B cell (primary cell): ENCODE measurements at regions not wholly inside any gene's neighbourhood (a gene's known extent, or its start where the extent isn't known, plus 50 kb on each side); places are given as distances from the start of the nearest gene placed in this dataset.
"Not testable (repeated sequence)": the region's sequence is repeated elsewhere in the genome, so short reads cannot be mapped to it uniquely, and the experiment has no call there.

ENCODE experiments used
- ATAC-seq: fragments of 200-7000 bp; cut with Tn5 transposase; one replicate; pipeline ENCODE4 v1.10.0; 2021; ENCODE audit warnings: low read depth, mild to moderate bottlenecking, moderate number of reproducible peaks, moderate library complexity
- CTCF ChIA-PET: fragments of 350-600 bp; sonication (Branson Sonifier 250); formaldehyde crosslinking; loops from one replicate; lab custom pipeline; 2021; ENCODE audit warnings: antibody characterized with exemption, inconsistent platforms; lab: Charles Lee
- POLR2A ChIA-PET: fragments of 350-600 bp; sonication (Branson Sonifier 250); formaldehyde crosslinking; loops from one replicate; lab custom pipeline; 2021; ENCODE audit warnings: antibody characterized with exemption; lab: Charles Lee
- DNase-seq: peaks from one replicate; pipeline ENCODE4 v3.0.0; 2013
- H2AFZ ChIP-seq: 2 replicates; pipeline ENCODE4 v1.6.1; 2012; ENCODE audit warnings: mild to moderate bottlenecking, low read depth, low read length; ENCODE audit not compliant: insufficient read depth, poor library complexity, severe bottlenecking
- H3K27ac ChIP-seq, 2 donors: 1 replicate in 1 of 2; 2 replicates in 1 of 2; pipeline ENCODE4 v1.5.1; 2012 to 2013; ENCODE audit warnings: low read length in 2 of 2, mild to moderate bottlenecking in 2 of 2, moderate library complexity in 1 of 2
- H3K27me3 ChIP-seq, 4 experiments: fragments of 200-600 bp in 1 of 4; sonication (generic) in 1 of 4; replicated peaks in 1 of 4; 1 replicate in 2 of 4; 2 replicates in 2 of 4; pipeline versions ENCODE4 v1.6.1 to v1.7.0; 2013 to 2016; ENCODE audit warnings: low read length in 3 of 4, mild to moderate bottlenecking in 2 of 4, mixed read lengths in 1 of 4, moderate library complexity in 1 of 4; ENCODE audit not compliant: insufficient read depth in 4 of 4, control insufficient read depth in 3 of 4; ENCODE audit errors: control extremely low read depth in 1 of 4
- H3K36me3 ChIP-seq, 2 experiments: replicated peaks in 1 of 2; 1 replicate in 1 of 2; 2 replicates in 1 of 2; pipeline versions ENCODE4 v1.6.1 to v1.7.1; 2013; ENCODE audit warnings: low read length in 1 of 2; ENCODE audit not compliant: insufficient read depth in 2 of 2, control insufficient read depth in 1 of 2; ENCODE audit errors: control extremely low read depth in 1 of 2, extremely low read depth in 1 of 2
- H3K4me1 ChIP-seq, 2 donors: fragments of 200-600 bp in 1 of 2; sonication (generic) in 1 of 2; 1 replicate in 1 of 2; 2 replicates in 1 of 2; pipeline versions ENCODE4 v1.5.1 to v1.6.1; 2013 to 2017; ENCODE audit warnings: low read length in 2 of 2; ENCODE audit not compliant: control insufficient read depth in 2 of 2, insufficient read depth in 2 of 2
- H3K4me2 ChIP-seq: replicated peaks from 2 replicates; pipeline ENCODE3; 2012; ENCODE audit warnings: mild to moderate bottlenecking, low read depth, low read length; ENCODE audit not compliant: poor library complexity, severe bottlenecking
- H3K4me3 ChIP-seq, 5 experiments: fragments of 200-600 bp in 1 of 5; sonication (generic) in 1 of 5; 1 replicate in 3 of 5; 2 replicates in 2 of 5; pipeline versions ENCODE4 v1.5.1 to v1.7.0; 2011 to 2016; ENCODE audit warnings: low read length in 4 of 5, mild to moderate bottlenecking in 4 of 5, low read depth in 2 of 5, control low read depth in 1 of 5, moderate library complexity in 1 of 5; ENCODE audit not compliant: insufficient read depth in 1 of 5; ENCODE audit errors: control extremely low read depth in 1 of 5, extremely low read depth in 1 of 5
- H3K79me2 ChIP-seq: fragments of 200-600 bp; sonication (generic); one replicate; pipeline ENCODE4 v1.6.0; 2016; ENCODE audit warnings: low read length; ENCODE audit not compliant: control insufficient read depth, insufficient read depth
- H3K9ac ChIP-seq: fragments of 200-600 bp; sonication (generic); 2 replicates; pipeline ENCODE4 v1.6.1; 2017; ENCODE audit warnings: mild to moderate bottlenecking, low read length, moderate library complexity
- H3K9me3 ChIP-seq, 3 donors: one replicate each; pipeline versions ENCODE4 v1.6.1 to v1.7.1; 2013; ENCODE audit warnings: low read length in 2 of 3; ENCODE audit not compliant: control insufficient read depth in 2 of 3, insufficient read depth in 1 of 3; ENCODE audit errors: control extremely low read depth in 1 of 3
- H4K20me1 ChIP-seq: 2 replicates; pipeline ENCODE4 v1.6.0; 2012; ENCODE audit warnings: mild to moderate bottlenecking, low read length; ENCODE audit not compliant: insufficient read depth, control insufficient read depth, poor library complexity, severe bottlenecking
- H3K27ac Mint-ChIP-seq: one replicate; pipeline ENCODE4 v1.8.0; 2021; ENCODE audit warnings: mixed read lengths
- H3K27me3 Mint-ChIP-seq: one replicate; pipeline ENCODE4 v1.8.0; 2021; ENCODE audit warnings: mixed read lengths
- H3K4me1 Mint-ChIP-seq: one replicate; pipeline ENCODE4 v1.8.0; 2021; ENCODE audit warnings: mixed read lengths
- H3K4me3 Mint-ChIP-seq: one replicate; pipeline ENCODE4 v1.8.0; 2021; ENCODE audit warnings: mixed read lengths
- H3K9me3 Mint-ChIP-seq: one replicate; pipeline ENCODE4 v1.8.0; 2022; ENCODE audit warnings: mixed read lengths; ENCODE audit not compliant: insufficient read depth
- CTCF ChIP-seq: fragments of 200-600 bp; IDR thresholded peaks from one replicate; pipeline ENCODE4 v1.8.0; 2022; ENCODE audit warnings: antibody characterized with exemption, mild to moderate bottlenecking
- EZH2 ChIP-seq: IDR thresholded peaks from 2 replicates; pipeline ENCODE4 v1.6.1; 2012; ENCODE audit warnings: borderline replicate concordance, low read depth, mild to moderate bottlenecking, moderate library complexity, low read length; ENCODE audit not compliant: insufficient read depth, poor library complexity, severe bottlenecking
- WGBS: methylation state at CpG from one replicate; pipeline ENCODE4 v1.1.5; 2013; ENCODE audit warnings: missing lambda C conversion rate; ENCODE audit not compliant: insufficient coverage; 5-methylcytosine and 5-hydroxymethylcytosine counted together
- intact Hi-C: fragments of 100-400 bp; cut with micrococcal nuclease; formaldehyde crosslinking; loops from one replicate; pipeline ENCODE4 v1.10.0; 2022

GRCh38 chr19:34620134-34620533, 56.8 kb downstream of the SCGB2B2 start:
- H4K20me1 ChIP-seq, H3K79me2 ChIP-seq, H3K27ac ChIP-seq, H3K9me3 ChIP-seq, H3K27me3 ChIP-seq, H3K27ac Mint-ChIP-seq, DNase-seq, H3K36me3 ChIP-seq, ATAC-seq, H3K9me3 Mint-ChIP-seq, H3K4me1 ChIP-seq, H3K4me2 ChIP-seq, H3K9ac ChIP-seq, H3K4me1 Mint-ChIP-seq, H3K4me3 ChIP-seq, CTCF ChIA-PET, intact Hi-C loops, POLR2A ChIA-PET, H3K27me3 Mint-ChIP-seq, H2AFZ ChIP-seq, H3K4me3 Mint-ChIP-seq: not testable (repeated sequence)

GRCh38 chr19:34618410-34618809, 58.5 kb downstream of the SCGB2B2 start:
- H3K4me1 Mint-ChIP-seq, result no peaks in the 10 kb centered on the region
- Histone ChIP-seq H3K4me2 (no peak overlapping the region), H3K27ac (no peak overlapping the region), H3K9ac (no peak overlapping the region), H3K36me3 (no peaks in the 10 kb centered on the region), H4K20me1 (no peaks in the 10 kb centered on the region), H2AFZ (no peak overlapping the region), H3K79me2 (no peaks in the 10 kb centered on the region), H3K27me3 (no peaks in the 10 kb centered on the region), H3K9me3 (peaks cover 0 to 17% (median 5%) of the 10 kb centered on the region in 3 donors), H3K4me3 (no peak overlapping the region), H3K4me1 (no peaks in the 10 kb centered on the region)
- intact Hi-C loops, result no loop called here
- WGBS, result 100% methylated on average over 1 of the region's 1 CpG
- no peak for ATAC-seq
- CTCF ChIA-PET, result no interaction called here
- peaks cover 11% of the 10 kb centered on the region for H3K9me3 Mint-ChIP-seq
- DNase-seq, result no peak
- peaks cover 3% of the 10 kb centered on the region for H3K27me3 Mint-ChIP-seq
- no peak for TF ChIP-seq CTCF
- no peak for TF ChIP-seq EZH2
- no peak overlapping the region for H3K4me3 Mint-ChIP-seq
- POLR2A ChIA-PET, result no interaction called here
- H3K27ac Mint-ChIP-seq, result no peak overlapping the region

GRCh38 chr19:34617996-34618395, 59.0 kb downstream of the SCGB2B2 start:
- H3K4me1 Mint-ChIP-seq, DNase-seq, CTCF ChIA-PET, H3K27me3 Mint-ChIP-seq, H3K4me2 ChIP-seq, H3K27ac ChIP-seq, H3K9ac ChIP-seq, H3K79me2 ChIP-seq, POLR2A ChIA-PET, H2AFZ ChIP-seq, H3K4me3 ChIP-seq, intact Hi-C loops, H3K27ac Mint-ChIP-seq, H3K4me1 ChIP-seq, ATAC-seq, H3K4me3 Mint-ChIP-seq, H4K20me1 ChIP-seq, H3K36me3 ChIP-seq, H3K27me3 ChIP-seq: not testable (repeated sequence)
- peaks cover 14% of the 10 kb centered on the region for H3K9me3 Mint-ChIP-seq
- peaks cover 0 to 21% (median 8%) of the 10 kb centered on the region in 3 donors for H3K9me3 ChIP-seq
- no CpG with 5 or more reads among the region's 8 CpGs for WGBS
